ENCODE measurements at regions not wholly inside any gene's neighbourhood (a gene's known extent, or its start where the extent isn't known, plus 50 kb on each side); places are given as distances from the start of the nearest gene placed in this dataset.
"Not testable (repeated sequence)": the region's sequence is repeated elsewhere in the genome, so short reads cannot be mapped to it uniquely, and the experiment has no call there.

DNA sequence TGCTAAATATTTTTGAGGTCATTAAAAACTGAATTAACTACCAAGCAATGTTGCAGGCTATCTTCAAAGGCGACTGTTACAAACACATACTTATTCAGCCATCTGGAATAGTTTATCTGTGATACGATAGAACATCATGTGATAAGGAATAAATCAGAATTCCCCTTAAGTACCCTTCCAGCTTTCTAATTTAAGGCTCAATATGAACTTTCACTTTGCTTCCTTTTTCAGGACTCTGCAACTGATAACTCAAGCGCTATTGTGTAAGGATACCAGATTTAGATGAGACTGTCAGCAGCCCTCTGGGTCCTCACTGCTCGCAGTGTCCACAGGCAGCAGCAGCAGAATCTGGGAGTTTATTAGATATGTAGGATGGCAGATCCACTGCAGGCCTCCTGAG is 416.3 kb downstream of the SPATA31D1 start:
- DNase-seq = no peak

- DNase-seq = no peak
Measured at GRCh38 chr9:82406456-82407085, 418.0 kb downstream of the SPATA31D1 start.

- peak in 1 of 2 donors; percentile 13 for DNase-seq
Measured at GRCh38 chr9:82410306-82410705, 421.7 kb downstream of the SPATA31D1 start.

GRCh38 chr9:82410866-82411265 is 422.3 kb downstream of the SPATA31D1 start:
- no peak for DNase-seq

- DNase-seq = no peak
Measured at GRCh38 chr9:82412586-82413305, 424.2 kb downstream of the SPATA31D1 start.

GRCh38 chr9:82417501-82417900 is 428.9 kb downstream of the SPATA31D1 start:
- no peak for DNase-seq

DNA sequence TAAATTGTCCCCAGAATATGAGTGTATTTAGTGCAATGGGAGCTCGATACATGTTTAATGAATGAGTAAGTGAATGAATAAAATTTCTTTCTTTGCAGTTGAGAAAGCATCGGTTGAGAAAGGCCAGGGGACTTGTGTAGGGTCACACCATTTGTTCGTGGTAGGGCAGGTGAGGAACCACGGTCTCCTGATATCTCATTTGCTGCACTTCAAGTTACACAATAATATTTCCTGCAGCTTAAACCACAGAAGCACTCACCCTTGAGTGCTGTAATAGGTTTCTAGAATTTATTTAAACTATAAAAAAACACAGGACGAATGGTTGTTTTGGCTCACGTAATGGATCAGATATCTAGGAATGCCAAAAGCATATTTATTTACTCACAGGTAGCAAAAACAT is 429.8 kb downstream of the SPATA31D1 start:
- no peak for DNase-seq

- no peak for DNase-seq
Measured at GRCh38 chr9:82419696-82420486, 431.3 kb downstream of the SPATA31D1 start.

DNA sequence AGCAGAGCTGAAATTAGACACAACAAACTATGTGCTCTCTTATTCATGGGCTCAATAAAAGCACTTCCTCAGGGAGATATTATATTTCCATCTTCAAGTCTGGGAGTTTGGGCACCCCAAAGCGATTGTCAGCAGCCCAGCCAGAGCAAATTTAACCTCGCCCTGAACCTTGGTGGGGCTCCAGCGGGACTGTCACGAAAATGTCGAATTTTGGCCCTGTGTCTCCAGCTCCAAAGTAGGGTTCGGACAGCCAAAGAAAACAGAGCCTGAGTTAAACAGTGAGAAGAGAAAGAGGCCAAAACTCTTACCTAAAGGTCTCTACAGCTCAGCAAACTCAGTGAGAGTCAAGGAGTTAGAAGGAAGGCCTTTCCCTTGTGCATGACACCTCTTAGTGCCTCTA is 432.9 kb downstream of the SPATA31D1 start:
- no peak for DNase-seq

- DNase-seq = no peak
Measured at GRCh38 chr9:82423700-82424099, 435.1 kb downstream of the SPATA31D1 start.

DNA sequence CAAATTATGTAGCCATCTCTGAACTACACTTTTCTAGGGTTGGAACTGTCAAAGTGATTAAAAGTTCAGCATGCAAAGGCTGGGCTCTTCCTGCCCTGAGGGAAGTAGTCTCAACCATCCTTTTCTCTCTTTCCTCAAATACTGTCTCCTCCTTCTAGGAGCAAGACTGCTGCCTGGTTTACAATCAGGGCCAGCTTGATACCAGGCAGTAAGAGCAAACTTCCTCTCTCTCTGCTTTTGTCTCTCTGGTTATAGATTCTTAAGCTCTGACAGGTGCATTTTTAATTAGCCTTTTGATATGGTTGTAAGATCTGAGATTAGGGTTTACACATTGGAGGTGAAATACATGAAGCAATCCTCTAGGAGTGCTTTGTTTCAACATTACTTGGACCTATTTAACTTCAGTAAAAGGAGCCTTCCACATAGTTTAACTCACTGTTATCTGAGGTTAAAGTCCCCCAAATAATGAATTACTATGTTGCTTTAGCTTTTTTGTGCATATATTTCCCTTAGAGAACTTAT is 436.1 kb downstream of the SPATA31D1 start:
- no peak for DNase-seq

GRCh38 chr9:82431121-82431520 is 442.5 kb downstream of the SPATA31D1 start:
- DNase-seq = no peak

- not testable (repeated sequence) for DNase-seq
Measured at GRCh38 chr9:82433290-82433931, 444.8 kb downstream of the SPATA31D1 start.

DNA sequence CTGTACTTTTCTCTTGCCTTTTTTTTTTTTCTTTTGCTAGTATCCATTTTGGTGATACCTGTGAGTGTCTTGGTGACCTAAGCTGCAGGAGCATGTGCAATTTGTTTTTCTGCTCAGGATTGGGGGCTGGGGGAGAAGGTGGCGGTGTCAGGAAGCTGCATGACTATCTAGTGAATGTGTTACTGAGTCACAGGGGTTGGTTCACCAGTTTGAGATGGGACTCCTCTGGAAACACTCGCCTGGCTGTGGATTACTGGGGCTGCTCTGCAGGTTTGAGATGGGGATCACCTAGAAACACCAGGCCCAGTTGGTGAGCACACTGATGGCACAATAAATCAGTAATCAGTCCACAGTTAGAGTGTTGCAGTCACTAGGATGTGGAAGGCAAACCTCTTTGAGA is 447.9 kb downstream of the SPATA31D1 start:
- DNase-seq = no peak

GRCh38 chr9:82437183-82437582 is 448.6 kb downstream of the SPATA31D1 start:
- DNase-seq = not testable (repeated sequence)

DNA sequence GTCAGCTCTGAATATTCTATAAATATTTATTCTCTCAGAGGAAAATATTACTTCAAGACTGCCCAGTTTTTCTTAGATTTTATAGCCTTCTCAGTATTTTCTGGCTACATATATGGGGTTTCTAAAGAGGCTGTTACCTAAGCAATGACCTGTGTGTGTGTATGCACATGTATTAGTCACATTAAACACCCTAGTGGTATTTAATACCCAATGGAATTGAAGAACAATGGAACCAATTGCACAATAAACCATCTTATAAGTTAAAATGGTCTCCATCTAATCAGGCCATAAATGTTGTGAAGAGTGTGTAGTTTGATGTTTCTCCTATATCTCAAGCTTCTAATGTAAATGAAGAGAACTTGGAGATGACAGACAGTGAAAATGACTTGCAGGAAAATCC is 450.0 kb downstream of the SPATA31D1 start:
- DNase-seq = no peak

GRCh38 chr9:82443312-82443711 is 454.7 kb downstream of the SPATA31D1 start:
- no peak for DNase-seq

DNA sequence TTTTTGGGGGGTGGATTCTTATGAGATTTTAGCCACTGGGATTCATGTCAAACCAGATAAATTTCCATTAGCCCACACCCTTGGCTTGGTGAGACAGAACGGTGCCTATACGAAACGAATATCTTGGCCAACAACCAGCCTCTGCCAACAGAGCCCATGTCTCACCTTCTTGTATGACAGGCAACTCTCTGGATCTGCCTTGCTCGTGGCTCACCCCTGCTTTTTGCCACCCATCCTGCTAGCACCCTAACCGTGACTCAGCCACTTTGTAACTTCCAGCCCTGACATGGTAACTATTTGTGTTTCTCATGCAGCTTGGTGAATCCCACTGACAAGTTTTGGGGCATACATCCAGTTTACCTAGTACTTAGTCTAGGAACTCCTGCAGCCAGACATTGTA is 457.0 kb downstream of the SPATA31D1 start:
- DNase-seq = no peak

DNA sequence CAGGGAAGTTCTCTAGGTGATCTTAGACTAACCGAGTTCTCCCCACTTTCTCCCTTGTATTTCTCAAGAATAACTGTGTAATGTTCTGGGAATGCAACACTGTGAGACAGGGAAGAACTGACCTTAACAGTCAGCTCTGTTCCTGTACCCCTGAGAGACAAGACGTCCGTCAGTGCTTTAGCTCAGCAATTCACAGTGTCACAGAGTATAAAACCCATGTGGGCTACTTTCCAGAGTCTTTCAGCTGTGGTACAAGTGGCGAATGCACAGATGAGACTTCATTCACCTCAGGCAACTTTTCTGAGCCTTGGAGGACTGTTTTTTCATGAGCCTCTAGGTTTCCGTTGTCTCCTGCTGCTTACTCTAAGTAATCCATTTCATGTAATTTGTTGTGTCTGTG is 458.8 kb downstream of the SPATA31D1 start:
- no peak for DNase-seq

DNA sequence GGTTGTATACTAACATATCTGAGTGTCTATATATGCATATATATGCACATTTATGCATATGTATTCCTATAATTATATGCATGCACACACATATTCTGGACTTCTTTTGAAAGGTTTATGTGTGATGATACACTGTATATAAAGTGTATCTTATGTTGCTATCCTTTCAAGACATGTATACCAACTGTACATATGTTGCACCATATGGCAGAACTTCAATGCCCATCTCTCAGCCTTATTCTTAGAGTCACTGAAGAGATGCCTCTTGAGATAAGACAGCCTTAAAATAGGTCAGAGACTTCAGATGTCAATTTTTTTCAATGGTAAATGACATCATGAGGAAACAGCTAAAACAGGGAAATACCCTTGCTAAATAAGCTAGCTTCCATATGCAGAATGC is 461.4 kb downstream of the SPATA31D1 start:
- DNase-seq = no peak

DNA sequence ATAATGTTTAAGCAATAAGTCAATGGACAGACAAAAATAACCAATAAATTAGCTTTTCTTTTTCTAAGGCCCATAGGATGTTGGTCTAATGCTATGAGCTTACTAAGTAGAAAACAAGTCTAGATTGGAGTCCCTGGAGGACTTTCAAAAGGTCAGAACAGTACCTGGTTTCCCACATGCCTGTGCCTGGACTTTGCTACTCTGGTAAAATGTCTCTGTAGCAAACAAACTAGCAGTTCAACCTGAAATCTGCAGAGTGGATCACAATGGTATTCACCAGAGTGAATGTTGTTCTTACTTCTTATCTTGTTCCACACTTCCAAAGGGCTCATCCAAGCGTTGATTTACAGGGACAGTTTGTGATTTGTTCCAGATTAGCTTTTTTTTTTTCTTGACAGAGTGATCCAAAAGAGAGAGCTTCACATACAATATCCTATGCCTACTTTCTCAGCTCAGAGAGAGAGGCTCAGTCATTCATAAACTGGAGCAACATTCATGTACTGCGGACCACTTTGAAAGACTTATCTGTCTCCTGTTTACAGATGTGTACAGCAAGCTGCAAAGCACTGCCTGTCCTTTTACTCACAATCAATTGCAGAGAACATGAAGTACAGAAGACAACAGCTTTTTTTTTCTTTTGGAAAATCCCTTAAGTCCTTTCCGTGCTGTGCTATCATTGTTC is 466.1 kb downstream of the SPATA31D1 start:
- no peak for DNase-seq

DNA sequence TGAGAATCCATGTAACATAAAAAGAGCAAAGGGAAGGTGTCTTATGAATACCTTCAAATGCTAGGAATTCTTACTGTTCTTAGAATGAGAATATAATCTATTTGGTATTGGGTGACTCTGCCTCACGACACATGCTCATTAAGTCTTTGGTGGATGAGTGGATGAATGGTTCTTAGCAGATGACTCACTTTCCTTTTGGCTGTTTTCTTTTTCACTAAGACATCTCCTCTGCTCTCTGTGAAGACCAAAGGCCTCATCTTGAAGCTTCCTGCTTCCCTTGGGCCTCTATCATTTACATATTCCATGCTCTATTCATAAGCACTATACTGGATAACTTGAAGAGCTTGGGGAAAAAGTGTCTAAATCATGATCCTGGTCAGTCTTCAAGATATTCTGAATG is 468.1 kb downstream of the SPATA31D1 start:
- no peak for DNase-seq

- DNase-seq = no peak
Measured at GRCh38 chr9:82457298-82457697, 468.7 kb downstream of the SPATA31D1 start.

All from inflammatory macrophage treated with lipopolysaccharide for 1 hour (primary cell).